DND-41 (cell line): ENCODE measurements at regions not wholly inside any gene's neighbourhood (a gene's known extent, or its start where the extent isn't known, plus 50 kb on each side); places are given as distances from the start of the nearest gene placed in this dataset.

Experiments used
- ATAC-seq: fragments of 200-7000 bp; cut with Tn5 transposase; 3 replicates; pipeline ENCODE4 v1.9.1; 2021; ENCODE audit warnings: low read depth; ENCODE audit not compliant: insufficient read depth
- DNase-seq: peaks from one replicate; pipeline ENCODE4 v3.0.0-alpha.2; 2020
- H2AFZ ChIP-seq: 2 replicates; pipeline ENCODE4 v1.6.0; 2012; ENCODE audit warnings: low read depth, low read length
- H3K27ac ChIP-seq: 2 replicates; pipeline ENCODE4 v1.5.1; 2012; ENCODE audit warnings: low read length, inconsistent platforms
- H3K27me3 ChIP-seq: fragments of 200-600 bp; sonication (generic); 2 replicates; pipeline ENCODE4 v1.6.0; 2012; ENCODE audit warnings: low read length, mild to moderate bottlenecking, inconsistent platforms; ENCODE audit not compliant: insufficient read depth, poor library complexity
- H3K36me3 ChIP-seq: 2 replicates; pipeline ENCODE4 v1.5.1; 2012; ENCODE audit warnings: low read length, inconsistent platforms; ENCODE audit not compliant: insufficient read depth
- H3K4me1 ChIP-seq: 2 replicates; pipeline ENCODE4 v1.5.1; 2012; ENCODE audit warnings: mild to moderate bottlenecking, low read length; ENCODE audit not compliant: insufficient read depth
- H3K4me2 ChIP-seq: 2 replicates; pipeline ENCODE4 v1.6.0; 2012; ENCODE audit warnings: mild to moderate bottlenecking, moderate library complexity, low read length, inconsistent platforms; ENCODE audit not compliant: insufficient read depth
- H3K4me3 ChIP-seq, 2 experiments: fragments of 200-600 bp in 1 of 2; shearing (Covaris generic) in 1 of 2; 2 replicates each; pipeline ENCODE4 v1.5.1; 2012 to 2016; ENCODE audit warnings: inconsistent platforms in 2 of 2, low read length in 2 of 2, mild to moderate bottlenecking in 2 of 2, low read depth in 1 of 2, moderate library complexity in 1 of 2
- H3K79me2 ChIP-seq: 2 replicates; pipeline ENCODE4 v1.6.0; 2012; ENCODE audit warnings: low read length, inconsistent platforms; ENCODE audit not compliant: insufficient read depth
- H3K9ac ChIP-seq: 2 replicates; pipeline ENCODE4 v1.6.0; 2012; ENCODE audit warnings: low read depth, mild to moderate bottlenecking, inconsistent platforms, low read length, moderate library complexity
- H3K9me3 ChIP-seq: 2 replicates; pipeline ENCODE4 v1.5.1; 2012; ENCODE audit warnings: low read length, moderate library complexity, mild to moderate bottlenecking, inconsistent platforms; ENCODE audit not compliant: insufficient read depth, severe bottlenecking
- H4K20me1 ChIP-seq: 2 replicates; pipeline ENCODE4 v1.6.0; 2012; ENCODE audit warnings: low read length; ENCODE audit not compliant: insufficient read depth
- EZH2 ChIP-seq: IDR thresholded peaks from 3 replicates; pipeline ENCODE4 v1.6.1; 2012; ENCODE audit warnings: borderline replicate concordance, low read depth, mild to moderate bottlenecking, moderate library complexity, low read length, inconsistent platforms; ENCODE audit not compliant: severe bottlenecking
- TF ChIP-seq, protein P1 (sequence below): IDR thresholded peaks from 2 replicates; pipeline ENCODE4 v1.5.1; 2012; ENCODE audit warnings: borderline replicate concordance, low read length, moderate library complexity, mild to moderate bottlenecking; ENCODE audit not compliant: poor library complexity, severe bottlenecking; ENCODE audit errors: extremely low read depth

DNA sequence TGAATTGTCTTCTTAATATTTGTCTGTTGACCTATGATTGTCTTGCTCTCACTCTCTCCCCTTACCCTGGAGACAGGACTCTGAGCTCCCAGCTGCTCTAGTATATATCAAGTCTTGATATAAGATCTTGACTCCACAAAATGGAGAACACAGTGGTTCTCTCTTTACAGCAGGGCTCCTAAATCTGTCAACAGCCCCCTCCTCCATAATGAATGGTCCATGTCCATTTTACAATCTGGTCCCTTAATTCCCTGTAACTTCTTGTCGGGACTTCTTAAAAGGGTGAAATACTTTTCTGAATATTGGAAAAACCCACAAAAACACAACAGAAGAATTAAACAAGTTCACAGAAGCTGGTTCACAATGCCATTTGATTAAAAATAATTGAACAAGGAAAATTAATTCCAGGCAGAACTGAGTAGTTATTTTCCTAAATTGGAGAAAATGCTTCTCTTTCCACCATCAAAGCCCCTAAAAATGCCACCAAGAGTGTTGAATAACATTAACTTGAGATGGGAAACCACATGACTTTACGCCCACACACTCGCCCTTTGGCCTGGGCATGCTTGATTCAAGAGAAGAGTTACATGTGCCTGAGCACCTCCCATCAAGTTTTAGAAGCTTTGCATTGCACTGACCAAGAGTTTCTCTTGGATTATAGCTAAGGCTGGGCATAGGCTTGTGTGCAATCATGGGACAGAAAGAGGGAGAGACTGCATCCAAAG is 109.8 kb downstream of the TOMM20 start:
- TF ChIP-seq EZH2: no peak
- TF ChIP-seq, protein P1, sequence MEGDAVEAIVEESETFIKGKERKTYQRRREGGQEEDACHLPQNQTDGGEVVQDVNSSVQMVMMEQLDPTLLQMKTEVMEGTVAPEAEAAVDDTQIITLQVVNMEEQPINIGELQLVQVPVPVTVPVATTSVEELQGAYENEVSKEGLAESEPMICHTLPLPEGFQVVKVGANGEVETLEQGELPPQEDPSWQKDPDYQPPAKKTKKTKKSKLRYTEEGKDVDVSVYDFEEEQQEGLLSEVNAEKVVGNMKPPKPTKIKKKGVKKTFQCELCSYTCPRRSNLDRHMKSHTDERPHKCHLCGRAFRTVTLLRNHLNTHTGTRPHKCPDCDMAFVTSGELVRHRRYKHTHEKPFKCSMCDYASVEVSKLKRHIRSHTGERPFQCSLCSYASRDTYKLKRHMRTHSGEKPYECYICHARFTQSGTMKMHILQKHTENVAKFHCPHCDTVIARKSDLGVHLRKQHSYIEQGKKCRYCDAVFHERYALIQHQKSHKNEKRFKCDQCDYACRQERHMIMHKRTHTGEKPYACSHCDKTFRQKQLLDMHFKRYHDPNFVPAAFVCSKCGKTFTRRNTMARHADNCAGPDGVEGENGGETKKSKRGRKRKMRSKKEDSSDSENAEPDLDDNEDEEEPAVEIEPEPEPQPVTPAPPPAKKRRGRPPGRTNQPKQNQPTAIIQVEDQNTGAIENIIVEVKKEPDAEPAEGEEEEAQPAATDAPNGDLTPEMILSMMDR: no peak
- no peak overlapping the region for H2AFZ ChIP-seq
- no peak for ATAC-seq
- H3K36me3 ChIP-seq: no peaks in the 10 kb centered on the region
- no peaks in the 10 kb centered on the region for H3K9me3 ChIP-seq
- no peak overlapping the region for H3K9ac ChIP-seq
- no peaks in the 10 kb centered on the region for H3K27me3 ChIP-seq
- no peak for DNase-seq
- H4K20me1 ChIP-seq: no peaks in the 10 kb centered on the region
- no peaks in the 10 kb centered on the region for H3K4me1 ChIP-seq
- H3K4me3 ChIP-seq: no peak overlapping the region
- H3K27ac ChIP-seq: no peak overlapping the region
- H3K4me2 ChIP-seq: no peak overlapping the region
- no peaks in the 10 kb centered on the region for H3K79me2 ChIP-seq

DNA sequence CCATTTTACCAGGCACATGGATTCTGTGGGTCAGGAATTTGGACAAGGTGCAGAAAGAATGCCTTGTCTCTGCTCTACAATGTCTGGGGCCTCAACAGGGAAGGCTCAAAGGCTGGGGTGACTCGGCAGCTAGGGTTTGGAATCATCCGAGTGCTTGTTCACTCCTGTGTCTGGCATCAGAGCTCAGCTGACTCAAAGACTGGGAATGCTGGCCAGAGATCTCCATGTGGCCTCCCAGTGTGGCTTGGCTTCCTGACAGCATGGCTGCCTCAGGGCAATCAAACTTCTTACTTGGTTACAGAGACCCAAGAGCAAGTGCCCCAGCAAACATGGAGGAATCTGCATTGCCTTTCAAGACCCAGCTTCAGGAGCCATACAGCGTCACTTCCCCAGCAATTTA is 110.5 kb downstream of the TOMM20 start:
- no peaks in the 10 kb centered on the region for H4K20me1 ChIP-seq
- ATAC-seq: no peak
- H3K9me3 ChIP-seq: no peaks in the 10 kb centered on the region
- no peak for DNase-seq
- no peak overlapping the region for H2AFZ ChIP-seq
- H3K79me2 ChIP-seq: no peaks in the 10 kb centered on the region
- no peak overlapping the region for H3K4me2 ChIP-seq
- no peaks in the 10 kb centered on the region for H3K27me3 ChIP-seq
- H3K4me1 ChIP-seq: no peaks in the 10 kb centered on the region
- H3K9ac ChIP-seq: no peak overlapping the region
- no peak overlapping the region for H3K27ac ChIP-seq
- H3K4me3 ChIP-seq: no peak overlapping the region
- no peaks in the 10 kb centered on the region for H3K36me3 ChIP-seq
- no peak for TF ChIP-seq EZH2
- TF ChIP-seq, protein P1: no peak

DNA sequence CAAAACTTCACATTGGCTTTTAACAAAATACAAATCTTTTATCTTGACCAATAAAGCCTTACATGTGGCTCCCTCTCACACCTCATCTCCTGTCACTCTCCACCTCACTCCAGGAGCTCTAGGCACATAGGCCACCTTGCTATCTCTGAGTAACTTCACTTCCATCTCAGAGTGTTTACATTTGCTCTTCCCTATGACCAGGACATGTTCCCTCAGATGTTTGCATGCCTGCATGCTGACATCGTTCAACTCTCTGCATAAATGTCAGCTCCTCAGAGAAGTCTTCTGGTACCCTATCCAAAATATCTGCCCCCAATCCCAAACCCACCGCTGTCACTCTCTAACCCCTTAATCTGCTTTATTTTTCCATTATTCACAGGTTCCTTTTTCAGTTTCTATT is 110.9 kb downstream of the TOMM20 start:
- H3K4me3 ChIP-seq: no peak overlapping the region
- ATAC-seq (no peak), DNase-seq (no peak)
- H3K27ac ChIP-seq: no peak overlapping the region
- H3K27me3 ChIP-seq: no peaks in the 10 kb centered on the region
- no peaks in the 10 kb centered on the region for H3K36me3 ChIP-seq
- no peaks in the 10 kb centered on the region for H3K9me3 ChIP-seq
- no peak overlapping the region for H3K9ac ChIP-seq
- peaks cover 2% of the 10 kb centered on the region for H3K4me1 ChIP-seq
- no peak overlapping the region for H3K4me2 ChIP-seq
- no peak for TF ChIP-seq EZH2
- TF ChIP-seq, protein P1: no peak
- no peaks in the 10 kb centered on the region for H4K20me1 ChIP-seq
- H3K79me2 ChIP-seq: no peaks in the 10 kb centered on the region
- H2AFZ ChIP-seq: no peak overlapping the region
